HL-60 (cell line): ENCODE measurements at regions not wholly inside any gene's neighbourhood (a gene's known extent, or its start where the extent isn't known, plus 50 kb on each side); places are given as distances from the start of the nearest gene placed in this dataset.

ENCODE experiments used
- DNase-seq, 2 experiments: peaks; one replicate each; pipeline ENCODE4 v3.0.0-alpha.2; 2010 to 2020; ENCODE audit warnings: low read depth in 1 of 2, low spot score in 1 of 2
- H3K27ac ChIP-seq: fragments of 250-450 bp; sonication (Bioruptor Pico); replicated peaks from 2 replicates; pipeline ENCODE4 v1.5.1; 2020; ENCODE audit warnings: mild to moderate bottlenecking, moderate library complexity
- H3K27me3 ChIP-seq: fragments of 250-450 bp; sonication (Bioruptor Pico); 2 replicates; pipeline ENCODE4 v1.5.1; 2021; ENCODE audit warnings: mild to moderate bottlenecking, moderate library complexity; ENCODE audit not compliant: insufficient read depth, poor library complexity, severe bottlenecking
- H3K4me3 ChIP-seq: replicated peaks from 2 replicates; pipeline ENCODE4 v1.5.1; 2011; ENCODE audit warnings: mild to moderate bottlenecking, control low read depth, low read length; ENCODE audit not compliant: insufficient read depth
- CTCF ChIP-seq: IDR thresholded peaks from one replicate; pipeline ENCODE4 v1.5.1; 2011; ENCODE audit warnings: low read length, control low read depth, inconsistent platforms; ENCODE audit not compliant: insufficient read depth
- GABPA ChIP-seq: IDR thresholded peaks from 2 replicates; pipeline ENCODE4 v1.6.1; 2012; ENCODE audit warnings: low read depth
- POLR2AphosphoS5 ChIP-seq: IDR thresholded peaks from 2 replicates; pipeline ENCODE4 v1.6.1; 2012; ENCODE audit warnings: low read depth
- SPI1 ChIP-seq: IDR thresholded peaks from 2 replicates; pipeline ENCODE4 v1.6.1; 2012; ENCODE audit warnings: low read depth, mild to moderate bottlenecking, borderline replicate concordance
- TF ChIP-seq, protein P1 (sequence below): IDR thresholded peaks from 2 replicates; pipeline ENCODE4 v1.6.1; 2012; ENCODE audit warnings: low read depth; ENCODE audit not compliant: insufficient replicate concordance

- no peak for TF ChIP-seq SPI1
- TF ChIP-seq GABPA: no peak
- TF ChIP-seq, protein P1, sequence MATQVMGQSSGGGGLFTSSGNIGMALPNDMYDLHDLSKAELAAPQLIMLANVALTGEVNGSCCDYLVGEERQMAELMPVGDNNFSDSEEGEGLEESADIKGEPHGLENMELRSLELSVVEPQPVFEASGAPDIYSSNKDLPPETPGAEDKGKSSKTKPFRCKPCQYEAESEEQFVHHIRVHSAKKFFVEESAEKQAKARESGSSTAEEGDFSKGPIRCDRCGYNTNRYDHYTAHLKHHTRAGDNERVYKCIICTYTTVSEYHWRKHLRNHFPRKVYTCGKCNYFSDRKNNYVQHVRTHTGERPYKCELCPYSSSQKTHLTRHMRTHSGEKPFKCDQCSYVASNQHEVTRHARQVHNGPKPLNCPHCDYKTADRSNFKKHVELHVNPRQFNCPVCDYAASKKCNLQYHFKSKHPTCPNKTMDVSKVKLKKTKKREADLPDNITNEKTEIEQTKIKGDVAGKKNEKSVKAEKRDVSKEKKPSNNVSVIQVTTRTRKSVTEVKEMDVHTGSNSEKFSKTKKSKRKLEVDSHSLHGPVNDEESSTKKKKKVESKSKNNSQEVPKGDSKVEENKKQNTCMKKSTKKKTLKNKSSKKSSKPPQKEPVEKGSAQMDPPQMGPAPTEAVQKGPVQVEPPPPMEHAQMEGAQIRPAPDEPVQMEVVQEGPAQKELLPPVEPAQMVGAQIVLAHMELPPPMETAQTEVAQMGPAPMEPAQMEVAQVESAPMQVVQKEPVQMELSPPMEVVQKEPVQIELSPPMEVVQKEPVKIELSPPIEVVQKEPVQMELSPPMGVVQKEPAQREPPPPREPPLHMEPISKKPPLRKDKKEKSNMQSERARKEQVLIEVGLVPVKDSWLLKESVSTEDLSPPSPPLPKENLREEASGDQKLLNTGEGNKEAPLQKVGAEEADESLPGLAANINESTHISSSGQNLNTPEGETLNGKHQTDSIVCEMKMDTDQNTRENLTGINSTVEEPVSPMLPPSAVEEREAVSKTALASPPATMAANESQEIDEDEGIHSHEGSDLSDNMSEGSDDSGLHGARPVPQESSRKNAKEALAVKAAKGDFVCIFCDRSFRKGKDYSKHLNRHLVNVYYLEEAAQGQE: no peak
- TF ChIP-seq CTCF: no peak
- no peak for TF ChIP-seq POLR2AphosphoS5
- Histone ChIP-seq H3K27ac (no peak overlapping the region), H3K4me3 (no peak overlapping the region), H3K27me3 (no peaks in the 10 kb centered on the region)
- no peak for DNase-seq
These were observed 56.6 kb upstream of the MAP2 start for GRCh38 chr2:209367075-209367747.

- no peak overlapping the region for H3K4me3 ChIP-seq
- no peaks in the 10 kb centered on the region for H3K27me3 ChIP-seq
- DNase-seq: no peak
- TF ChIP-seq SPI1 (no peak), POLR2AphosphoS5 (no peak)
- no peak overlapping the region for H3K27ac ChIP-seq
These were observed 55.4 kb upstream of the MAP2 start for GRCh38 chr2:209368406-209368805.

DNA sequence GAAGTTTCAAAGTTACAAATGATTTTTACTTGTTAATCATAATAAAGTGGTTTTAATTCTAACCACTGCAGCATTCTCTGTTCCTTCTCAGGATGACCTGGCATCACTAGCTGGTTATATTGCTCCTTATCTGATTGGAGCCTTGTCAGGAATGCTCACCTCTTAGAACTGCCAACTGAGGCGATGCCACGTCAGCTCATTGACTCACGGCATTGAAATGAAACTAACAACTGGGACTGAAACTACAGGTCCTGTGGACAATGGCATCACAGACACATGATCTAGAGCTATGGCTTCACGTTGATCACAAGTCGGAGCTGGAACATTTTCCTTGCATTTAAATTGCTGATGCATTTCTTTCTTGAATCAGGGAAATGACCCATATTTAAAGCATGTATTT is 54.9 kb upstream of the MAP2 start:
- DNase-seq: no peak
- no peak overlapping the region for H3K27ac ChIP-seq
- H3K27me3 ChIP-seq: no peaks in the 10 kb centered on the region
- no peak overlapping the region for H3K4me3 ChIP-seq
- TF ChIP-seq, protein P1: no peak
- no peak for TF ChIP-seq SPI1
- no peak for TF ChIP-seq POLR2AphosphoS5
- no peak for TF ChIP-seq GABPA
- no peak for TF ChIP-seq CTCF

- no peak overlapping the region for H3K4me3 ChIP-seq
- H3K27ac ChIP-seq: no peak overlapping the region
- no peak for DNase-seq
- H3K27me3 ChIP-seq: no peaks in the 10 kb centered on the region
- TF ChIP-seq GABPA (no peak), SPI1 (no peak), CTCF (no peak), POLR2AphosphoS5 (no peak)
- TF ChIP-seq, protein P1: no peak
These were observed 54.2 kb upstream of the MAP2 start for GRCh38 chr2:209369656-209370055.
